Sigmoid colon (tissue), 4 donors: ENCODE measurements at regions not wholly inside any gene's neighbourhood (a gene's known extent, or its start where the extent isn't known, plus 50 kb on each side); places are given as distances from the start of the nearest gene placed in this dataset.

ENCODE experiments used
- EP300 ChIP-seq, 4 donors: sonication (generic); formaldehyde crosslinking; IDR thresholded peaks; one replicate each; pipeline ENCODE4 v1.6.1; 2017; ENCODE audit warnings: antibody characterized with exemption in 4 of 4
- POLR2A ChIP-seq, 2 donors: fragments of 450-650 bp; IDR thresholded peaks; one replicate each; pipeline ENCODE4 v1.6.1; 2016; ENCODE audit warnings: antibody characterized with exemption in 2 of 2, mild to moderate bottlenecking in 2 of 2, moderate library complexity in 2 of 2
- POLR2AphosphoS5 ChIP-seq, 4 donors: sonication (generic); formaldehyde crosslinking; IDR thresholded peaks; one replicate each; pipeline ENCODE4 v1.6.1; 2017; ENCODE audit warnings: antibody characterized with exemption in 4 of 4
- TF ChIP-seq, protein P1 (sequence below), 4 experiments: fragments of 450-650 bp in 3 of 4; fragments of 200-600 bp in 1 of 4; IDR thresholded peaks; one replicate each; pipeline ENCODE4 v1.5.1; 2016 to 2019; ENCODE audit warnings: antibody characterized with exemption in 4 of 4, mild to moderate bottlenecking in 3 of 4, moderate library complexity in 2 of 4

DNA sequence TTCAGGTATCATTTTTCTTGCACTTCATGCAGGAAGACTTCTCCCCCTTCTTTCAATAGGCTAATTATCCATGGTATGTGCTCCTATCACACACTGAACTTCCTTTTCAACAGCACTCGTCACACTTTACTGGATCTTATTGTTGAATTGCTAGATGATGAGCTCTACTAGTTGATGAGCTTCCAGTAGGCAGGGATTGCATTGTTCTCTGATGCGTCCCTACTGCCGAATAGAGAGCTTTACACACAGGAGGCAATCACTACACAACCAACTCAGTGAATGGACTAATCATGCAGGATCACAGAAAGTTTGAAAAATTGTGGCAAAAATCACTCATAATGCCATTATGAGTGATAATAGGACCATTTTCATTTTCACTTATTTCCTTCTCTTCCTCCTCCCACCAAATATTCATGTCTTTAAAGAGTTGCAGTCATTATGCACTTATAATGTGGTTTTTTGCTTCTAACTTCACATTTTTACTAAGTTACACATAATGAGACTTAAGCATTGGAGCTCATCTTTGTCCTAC lies 128.1 kb upstream of the ZNF648 start:
- TF ChIP-seq POLR2AphosphoS5 (IDR thresholded peaks at IDR 0.05) (no peak), POLR2A (IDR thresholded peaks at IDR 0.05) (no peak), EP300 (IDR thresholded peaks at IDR 0.05) (no peak)
- TF ChIP-seq, protein P1, sequence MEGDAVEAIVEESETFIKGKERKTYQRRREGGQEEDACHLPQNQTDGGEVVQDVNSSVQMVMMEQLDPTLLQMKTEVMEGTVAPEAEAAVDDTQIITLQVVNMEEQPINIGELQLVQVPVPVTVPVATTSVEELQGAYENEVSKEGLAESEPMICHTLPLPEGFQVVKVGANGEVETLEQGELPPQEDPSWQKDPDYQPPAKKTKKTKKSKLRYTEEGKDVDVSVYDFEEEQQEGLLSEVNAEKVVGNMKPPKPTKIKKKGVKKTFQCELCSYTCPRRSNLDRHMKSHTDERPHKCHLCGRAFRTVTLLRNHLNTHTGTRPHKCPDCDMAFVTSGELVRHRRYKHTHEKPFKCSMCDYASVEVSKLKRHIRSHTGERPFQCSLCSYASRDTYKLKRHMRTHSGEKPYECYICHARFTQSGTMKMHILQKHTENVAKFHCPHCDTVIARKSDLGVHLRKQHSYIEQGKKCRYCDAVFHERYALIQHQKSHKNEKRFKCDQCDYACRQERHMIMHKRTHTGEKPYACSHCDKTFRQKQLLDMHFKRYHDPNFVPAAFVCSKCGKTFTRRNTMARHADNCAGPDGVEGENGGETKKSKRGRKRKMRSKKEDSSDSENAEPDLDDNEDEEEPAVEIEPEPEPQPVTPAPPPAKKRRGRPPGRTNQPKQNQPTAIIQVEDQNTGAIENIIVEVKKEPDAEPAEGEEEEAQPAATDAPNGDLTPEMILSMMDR (IDR thresholded peaks at IDR 0.05): no peak
